K562 (cell line): ENCODE measurements at regions not wholly inside any gene's neighbourhood (a gene's known extent, or its start where the extent isn't known, plus 50 kb on each side); places are given as distances from the start of the nearest gene placed in this dataset.

ENCODE experiments used
- DIDO1 ChIP-seq: fragments of 450-650 bp; IDR thresholded peaks from 2 replicates; pipeline ENCODE4 v1.6.1; 2016; ENCODE audit warnings: low read depth, missing biosample characterization, missing genetic modification characterization
- DNMT1 ChIP-seq: fragments of 450-650 bp; IDR thresholded peaks from 2 replicates; pipeline ENCODE4 v1.6.1; 2016; ENCODE audit warnings: antibody characterized with exemption, mild to moderate bottlenecking
- ESRRB ChIP-seq: fragments of 250-450 bp; sonication (Bioruptor Pico); IDR thresholded peaks from 2 replicates; pipeline ENCODE4 v1.5.0; 2020; ENCODE audit warnings: mild to moderate bottlenecking, moderate library complexity, borderline replicate concordance
- HCFC1 ChIP-seq: IDR thresholded peaks from 2 replicates; pipeline ENCODE4 v1.6.1; 2012; ENCODE audit warnings: low read depth, low read length, improper control_type of control experiment
- IFI16 ChIP-seq: fragments of 250-450 bp; sonication (Bioruptor Pico); IDR thresholded peaks from 2 replicates; pipeline ENCODE4 v2.1.2; 2022; ENCODE audit warnings: mild to moderate bottlenecking, inconsistent platforms
- NKRF ChIP-seq: fragments of 450-650 bp; IDR thresholded peaks from 2 replicates; pipeline ENCODE4 v1.6.1; 2016; ENCODE audit warnings: borderline replicate concordance
- POLR2AphosphoS2 ChIP-seq: IDR thresholded peaks from 2 replicates; pipeline ENCODE4 v1.6.1; 2012; ENCODE audit warnings: low read length, improper control_type of control experiment
- PURB ChIP-seq: sonication (generic); formaldehyde crosslinking; IDR thresholded peaks from 2 replicates; pipeline ENCODE4 v1.9.0; 2021; ENCODE audit warnings: low read depth, mild to moderate bottlenecking, missing genetic modification reagents
- SREBF2 ChIP-seq: sonication (generic); formaldehyde crosslinking; IDR thresholded peaks from 2 replicates; pipeline ENCODE4 v1.4.0; 2020; ENCODE audit warnings: mild to moderate bottlenecking, missing genetic modification reagents
- SRSF7 ChIP-seq: fragments of 200-400 bp; formaldehyde crosslinking; optimal IDR thresholded peaks from 2 replicates; pipeline ENCODE3; 2017; ENCODE audit warnings: mild to moderate bottlenecking, low read depth, low read length
- TAF15 ChIP-seq: fragments of 200-400 bp; formaldehyde crosslinking; IDR thresholded peaks from 2 replicates; pipeline ENCODE4 v1.6.1; 2017; ENCODE audit warnings: mild to moderate bottlenecking, low read depth, low read length, moderate library complexity
- TSC22D4 ChIP-seq: fragments of 450-650 bp; IDR thresholded peaks from 2 replicates; pipeline ENCODE4 v1.6.1; 2016; ENCODE audit warnings: missing genetic modification characterization, missing biosample characterization, control low read depth
- ZNF197 ChIP-seq: fragments of 200-800 bp; sonication (Bioruptor generic); IDR thresholded peaks from 2 replicates; pipeline ENCODE4 v1.6.1; 2016; ENCODE audit warnings: low read depth, missing genetic modification characterization, missing compliant biosample characterization
- ZNF224 ChIP-seq: sonication (generic); formaldehyde crosslinking; IDR thresholded peaks from 2 replicates; pipeline ENCODE4 v1.8.0; 2022; ENCODE audit warnings: mild to moderate bottlenecking, missing genetic modification reagents
- ZNF253 ChIP-seq: fragments of 250-450 bp; sonication (Bioruptor Pico); conservative IDR thresholded peaks from 2 replicates; pipeline ENCODE4 v1.6.1; 2021; ENCODE audit warnings: mild to moderate bottlenecking
- ZNF444 ChIP-seq: fragments of 250-450 bp; sonication (Bioruptor Pico); IDR thresholded peaks from 2 replicates; pipeline ENCODE4 v1.4.0; 2020; ENCODE audit warnings: mild to moderate bottlenecking, moderate library complexity
- ZNF507 ChIP-seq: conservative IDR thresholded peaks from 2 replicates; pipeline ENCODE4 v1.6.1; 2017; ENCODE audit warnings: missing genetic modification characterization, missing compliant biosample characterization
- ZNF79 ChIP-seq: fragments of 250-450 bp; sonication (Bioruptor Pico); IDR thresholded peaks from 2 replicates; pipeline ENCODE4 v1.4.0; 2020; ENCODE audit warnings: low read depth, mild to moderate bottlenecking, moderate library complexity
- TF ChIP-seq, protein P1 (sequence below): fragments of 450-650 bp; IDR thresholded peaks from 2 replicates; pipeline ENCODE4 v1.6.1; 2017; ENCODE audit warnings: antibody characterized with exemption
- TF ChIP-seq, protein P2 (sequence below): sonication (generic); formaldehyde crosslinking; IDR thresholded peaks from 2 replicates; pipeline ENCODE4 v1.8.0; 2022; ENCODE audit warnings: missing genetic modification reagents, mild to moderate bottlenecking, moderate library complexity, borderline replicate concordance
- TF ChIP-seq, protein P3 (sequence below): fragments of 250-450 bp; sonication (Bioruptor Pico); IDR thresholded peaks from 2 replicates; pipeline ENCODE4 v1.5.0; 2020; ENCODE audit warnings: mild to moderate bottlenecking, borderline replicate concordance
- TF ChIP-seq, protein P4 (sequence below): sonication (generic); formaldehyde crosslinking; IDR thresholded peaks from 2 replicates; pipeline ENCODE4 v1.8.1; 2023; ENCODE audit warnings: mild to moderate bottlenecking, missing genetic modification reagents

DNA sequence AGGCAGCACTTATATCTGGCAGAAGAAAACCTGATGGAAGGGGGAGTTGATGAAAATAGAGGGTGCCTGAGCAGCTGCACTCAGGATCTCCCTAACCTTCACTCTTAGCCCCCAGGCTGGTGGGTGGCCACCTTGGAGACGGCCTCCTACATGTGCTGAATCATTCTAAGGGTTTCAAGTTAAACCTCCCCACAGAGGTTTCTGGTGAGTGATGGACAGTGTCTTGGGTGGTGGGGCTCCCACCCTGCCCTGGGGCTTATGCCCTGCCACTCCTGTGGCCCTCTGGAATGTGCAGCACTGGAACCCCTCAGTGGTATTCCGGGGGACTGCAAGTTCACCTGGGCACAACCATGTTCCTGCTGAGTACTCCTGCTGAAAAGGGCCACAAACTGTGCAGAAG is 357.2 kb downstream of the CD83 start (continued):
- TF ChIP-seq PURB (CRISPR knock-in tag) (no peak), ZNF507 (tag) (no peak), IFI16 (CRISPR knock-in tag) (no peak), SRSF7 (no peak), DIDO1 (no peak), TAF15 (no peak), ZNF79 (CRISPR knock-in tag) (no peak), ZNF444 (CRISPR knock-in tag) (no peak), TSC22D4 (tag) (no peak), HCFC1 (no peak), ZNF224 (no peak), DNMT1 (no peak), ESRRB (CRISPR knock-in tag) (no peak), NKRF (no peak), SREBF2 (CRISPR knock-in tag) (no peak), ZNF197 (no peak), POLR2AphosphoS2 (no peak), ZNF253 (CRISPR knock-in tag) (no peak)
- TF ChIP-seq, protein P1, sequence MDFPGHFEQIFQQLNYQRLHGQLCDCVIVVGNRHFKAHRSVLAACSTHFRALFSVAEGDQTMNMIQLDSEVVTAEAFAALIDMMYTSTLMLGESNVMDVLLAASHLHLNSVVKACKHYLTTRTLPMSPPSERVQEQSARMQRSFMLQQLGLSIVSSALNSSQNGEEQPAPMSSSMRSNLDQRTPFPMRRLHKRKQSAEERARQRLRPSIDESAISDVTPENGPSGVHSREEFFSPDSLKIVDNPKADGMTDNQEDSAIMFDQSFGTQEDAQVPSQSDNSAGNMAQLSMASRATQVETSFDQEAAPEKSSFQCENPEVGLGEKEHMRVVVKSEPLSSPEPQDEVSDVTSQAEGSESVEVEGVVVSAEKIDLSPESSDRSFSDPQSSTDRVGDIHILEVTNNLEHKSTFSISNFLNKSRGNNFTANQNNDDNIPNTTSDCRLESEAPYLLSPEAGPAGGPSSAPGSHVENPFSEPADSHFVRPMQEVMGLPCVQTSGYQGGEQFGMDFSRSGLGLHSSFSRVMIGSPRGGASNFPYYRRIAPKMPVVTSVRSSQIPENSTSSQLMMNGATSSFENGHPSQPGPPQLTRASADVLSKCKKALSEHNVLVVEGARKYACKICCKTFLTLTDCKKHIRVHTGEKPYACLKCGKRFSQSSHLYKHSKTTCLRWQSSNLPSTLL: no peak
- TF ChIP-seq, protein P2, sequence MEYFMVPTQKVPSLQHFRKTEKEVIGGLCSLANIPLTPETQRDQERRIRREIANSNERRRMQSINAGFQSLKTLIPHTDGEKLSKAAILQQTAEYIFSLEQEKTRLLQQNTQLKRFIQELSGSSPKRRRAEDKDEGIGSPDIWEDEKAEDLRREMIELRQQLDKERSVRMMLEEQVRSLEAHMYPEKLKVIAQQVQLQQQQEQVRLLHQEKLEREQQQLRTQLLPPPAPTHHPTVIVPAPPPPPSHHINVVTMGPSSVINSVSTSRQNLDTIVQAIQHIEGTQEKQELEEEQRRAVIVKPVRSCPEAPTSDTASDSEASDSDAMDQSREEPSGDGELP: no peak
- TF ChIP-seq, protein P3, sequence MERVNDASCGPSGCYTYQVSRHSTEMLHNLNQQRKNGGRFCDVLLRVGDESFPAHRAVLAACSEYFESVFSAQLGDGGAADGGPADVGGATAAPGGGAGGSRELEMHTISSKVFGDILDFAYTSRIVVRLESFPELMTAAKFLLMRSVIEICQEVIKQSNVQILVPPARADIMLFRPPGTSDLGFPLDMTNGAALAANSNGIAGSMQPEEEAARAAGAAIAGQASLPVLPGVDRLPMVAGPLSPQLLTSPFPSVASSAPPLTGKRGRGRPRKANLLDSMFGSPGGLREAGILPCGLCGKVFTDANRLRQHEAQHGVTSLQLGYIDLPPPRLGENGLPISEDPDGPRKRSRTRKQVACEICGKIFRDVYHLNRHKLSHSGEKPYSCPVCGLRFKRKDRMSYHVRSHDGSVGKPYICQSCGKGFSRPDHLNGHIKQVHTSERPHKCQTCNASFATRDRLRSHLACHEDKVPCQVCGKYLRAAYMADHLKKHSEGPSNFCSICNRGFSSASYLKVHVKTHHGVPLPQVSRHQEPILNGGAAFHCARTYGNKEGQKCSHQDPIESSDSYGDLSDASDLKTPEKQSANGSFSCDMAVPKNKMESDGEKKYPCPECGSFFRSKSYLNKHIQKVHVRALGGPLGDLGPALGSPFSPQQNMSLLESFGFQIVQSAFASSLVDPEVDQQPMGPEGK (CRISPR knock-in tag): no peak; the same call in 1 of the 2 replicates
- TF ChIP-seq, protein P4, sequence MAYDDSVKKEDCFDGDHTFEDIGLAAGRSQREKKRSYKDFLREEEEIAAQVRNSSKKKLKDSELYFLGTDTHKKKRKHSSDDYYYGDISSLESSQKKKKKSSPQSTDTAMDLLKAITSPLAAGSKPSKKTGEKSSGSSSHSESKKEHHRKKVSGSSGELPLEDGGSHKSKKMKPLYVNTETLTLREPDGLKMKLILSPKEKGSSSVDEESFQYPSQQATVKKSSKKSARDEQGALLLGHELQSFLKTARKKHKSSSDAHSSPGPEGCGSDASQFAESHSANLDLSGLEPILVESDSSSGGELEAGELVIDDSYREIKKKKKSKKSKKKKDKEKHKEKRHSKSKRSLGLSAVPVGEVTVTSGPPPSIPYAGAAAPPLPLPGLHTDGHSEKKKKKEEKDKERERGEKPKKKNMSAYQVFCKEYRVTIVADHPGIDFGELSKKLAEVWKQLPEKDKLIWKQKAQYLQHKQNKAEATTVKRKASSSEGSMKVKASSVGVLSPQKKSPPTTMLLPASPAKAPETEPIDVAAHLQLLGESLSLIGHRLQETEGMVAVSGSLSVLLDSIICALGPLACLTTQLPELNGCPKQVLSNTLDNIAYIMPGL (CRISPR knock-in tag): no peak
